Endothelial cell (in vitro differentiated cells): ENCODE measurements at regions not wholly inside any gene's neighbourhood (a gene's known extent, or its start where the extent isn't known, plus 50 kb on each side); places are given as distances from the start of the nearest gene placed in this dataset.

Experiments
- DNase-seq: peaks from one replicate; pipeline ENCODE4 v3.0.0; 2021; ENCODE audit warnings: low spot score
- H3K27ac Mint-ChIP-seq: one replicate; pipeline ENCODE4 v1.8.0; 2021; ENCODE audit warnings: mixed read lengths, inconsistent platforms; ENCODE audit not compliant: unreplicated experiment
- H3K27me3 Mint-ChIP-seq: one replicate; pipeline ENCODE4 v1.8.0; 2021; ENCODE audit warnings: mild to moderate bottlenecking, moderate library complexity, mixed read lengths, inconsistent platforms; ENCODE audit not compliant: unreplicated experiment
- H3K36me3 Mint-ChIP-seq: one replicate; pipeline ENCODE4 v1.8.0; 2021; ENCODE audit warnings: mild to moderate bottlenecking, low read depth, mixed read lengths, inconsistent platforms; ENCODE audit not compliant: unreplicated experiment
- H3K4me1 Mint-ChIP-seq: one replicate; pipeline ENCODE4 v1.8.0; 2021; ENCODE audit warnings: mild to moderate bottlenecking, mixed read lengths, inconsistent platforms; ENCODE audit not compliant: unreplicated experiment
- H3K4me3 Mint-ChIP-seq: one replicate; pipeline ENCODE4 v1.8.0; 2021; ENCODE audit warnings: mild to moderate bottlenecking, mixed read lengths, inconsistent platforms; ENCODE audit not compliant: unreplicated experiment
- H3K9me3 Mint-ChIP-seq: one replicate; pipeline ENCODE4 v1.8.0; 2021; ENCODE audit warnings: mixed read lengths, inconsistent platforms; ENCODE audit not compliant: unreplicated experiment
- TF ChIP-seq, protein P1 (sequence below): fragments of 200-600 bp; sonication (generic); IDR thresholded peaks from one replicate; pipeline ENCODE4 v1.5.0; 2021; ENCODE audit warnings: antibody characterized with exemption; ENCODE audit not compliant: unreplicated experiment

DNA sequence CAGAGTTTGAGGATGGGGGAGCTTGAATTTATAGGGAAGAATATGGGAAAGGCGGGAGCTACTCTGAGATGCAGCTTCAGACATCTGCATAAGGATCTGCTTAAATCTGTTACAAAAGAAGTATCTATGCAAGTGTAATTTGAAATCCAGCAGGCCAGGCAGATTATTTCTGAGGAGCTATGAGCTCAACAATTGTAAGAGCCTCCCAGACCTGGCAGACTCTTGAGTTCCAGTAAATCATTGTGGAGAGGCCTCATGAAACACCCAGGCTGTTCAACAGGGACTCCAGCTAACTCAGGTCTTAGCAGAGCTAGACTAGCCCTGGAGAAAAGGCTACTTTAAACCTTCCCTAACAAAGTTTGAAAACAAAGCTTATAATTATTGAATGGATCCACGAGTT, 647.5 kb upstream of the CHRM3 start:
- Mint-ChIP-seq H3K27me3 (no peaks in the 10 kb centered on the region), H3K36me3 (no peaks in the 10 kb centered on the region), H3K4me1 (no peaks in the 10 kb centered on the region), H3K4me3 (no peak overlapping the region), H3K27ac (no peak overlapping the region), H3K9me3 (no peaks in the 10 kb centered on the region)
- TF ChIP-seq, protein P1, sequence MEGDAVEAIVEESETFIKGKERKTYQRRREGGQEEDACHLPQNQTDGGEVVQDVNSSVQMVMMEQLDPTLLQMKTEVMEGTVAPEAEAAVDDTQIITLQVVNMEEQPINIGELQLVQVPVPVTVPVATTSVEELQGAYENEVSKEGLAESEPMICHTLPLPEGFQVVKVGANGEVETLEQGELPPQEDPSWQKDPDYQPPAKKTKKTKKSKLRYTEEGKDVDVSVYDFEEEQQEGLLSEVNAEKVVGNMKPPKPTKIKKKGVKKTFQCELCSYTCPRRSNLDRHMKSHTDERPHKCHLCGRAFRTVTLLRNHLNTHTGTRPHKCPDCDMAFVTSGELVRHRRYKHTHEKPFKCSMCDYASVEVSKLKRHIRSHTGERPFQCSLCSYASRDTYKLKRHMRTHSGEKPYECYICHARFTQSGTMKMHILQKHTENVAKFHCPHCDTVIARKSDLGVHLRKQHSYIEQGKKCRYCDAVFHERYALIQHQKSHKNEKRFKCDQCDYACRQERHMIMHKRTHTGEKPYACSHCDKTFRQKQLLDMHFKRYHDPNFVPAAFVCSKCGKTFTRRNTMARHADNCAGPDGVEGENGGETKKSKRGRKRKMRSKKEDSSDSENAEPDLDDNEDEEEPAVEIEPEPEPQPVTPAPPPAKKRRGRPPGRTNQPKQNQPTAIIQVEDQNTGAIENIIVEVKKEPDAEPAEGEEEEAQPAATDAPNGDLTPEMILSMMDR, result no peak
- no peak for DNase-seq

DNA sequence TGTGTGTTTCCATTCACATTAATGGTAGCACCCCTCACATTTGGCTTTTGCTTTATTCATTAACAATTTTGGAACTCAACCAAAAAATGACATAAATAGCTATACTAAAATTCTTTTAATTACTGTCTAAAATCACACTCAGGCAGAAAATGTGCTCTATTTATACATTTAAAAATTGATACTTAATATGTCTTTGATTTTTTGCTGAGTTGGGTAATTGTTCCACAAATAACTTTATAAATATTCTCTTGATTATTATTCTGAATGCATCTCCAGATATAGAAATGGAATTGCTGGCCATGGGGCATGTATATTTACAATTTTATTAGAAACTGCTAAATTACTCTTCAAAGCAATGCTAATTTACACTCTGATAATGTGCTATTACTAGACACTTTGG, 658.7 kb upstream of the CHRM3 start:
- no peaks in the 10 kb centered on the region for H3K9me3 Mint-ChIP-seq
- no peak overlapping the region for H3K27ac Mint-ChIP-seq
- no peak for DNase-seq
- H3K4me1 Mint-ChIP-seq, result peaks cover 7% of the 10 kb centered on the region
- no peaks in the 10 kb centered on the region for H3K27me3 Mint-ChIP-seq
- no peaks in the 10 kb centered on the region for H3K36me3 Mint-ChIP-seq
- H3K4me3 Mint-ChIP-seq, result no peak overlapping the region
- TF ChIP-seq, protein P1, result no peak

DNA sequence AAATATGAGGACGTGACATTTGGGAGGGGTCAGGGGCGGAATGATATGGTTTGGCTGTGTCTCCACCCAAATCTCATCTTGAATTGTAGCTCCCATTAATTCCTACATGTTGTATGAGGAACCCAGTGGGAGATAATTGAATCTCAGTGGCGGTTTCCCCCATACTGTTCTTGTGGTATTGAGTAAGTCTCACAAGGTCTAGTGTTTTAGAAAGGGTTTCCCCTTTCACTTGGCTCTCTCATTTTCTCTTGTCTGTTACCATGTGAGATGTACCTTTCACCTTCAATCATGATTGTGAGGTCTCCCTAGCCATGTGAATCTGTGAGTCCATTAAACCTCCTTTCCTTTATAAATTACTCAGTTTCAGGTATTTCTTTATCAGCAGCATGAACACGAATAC, 663.6 kb upstream of the CHRM3 start:
- H3K27ac Mint-ChIP-seq, result no peak overlapping the region
- no peaks in the 10 kb centered on the region for H3K9me3 Mint-ChIP-seq
- TF ChIP-seq, protein P1, result no peak
- H3K4me3 Mint-ChIP-seq, result no peak overlapping the region
- no peaks in the 10 kb centered on the region for H3K36me3 Mint-ChIP-seq
- H3K27me3 Mint-ChIP-seq, result no peaks in the 10 kb centered on the region
- H3K4me1 Mint-ChIP-seq, result no peaks in the 10 kb centered on the region
- DNase-seq, result no peak

DNA sequence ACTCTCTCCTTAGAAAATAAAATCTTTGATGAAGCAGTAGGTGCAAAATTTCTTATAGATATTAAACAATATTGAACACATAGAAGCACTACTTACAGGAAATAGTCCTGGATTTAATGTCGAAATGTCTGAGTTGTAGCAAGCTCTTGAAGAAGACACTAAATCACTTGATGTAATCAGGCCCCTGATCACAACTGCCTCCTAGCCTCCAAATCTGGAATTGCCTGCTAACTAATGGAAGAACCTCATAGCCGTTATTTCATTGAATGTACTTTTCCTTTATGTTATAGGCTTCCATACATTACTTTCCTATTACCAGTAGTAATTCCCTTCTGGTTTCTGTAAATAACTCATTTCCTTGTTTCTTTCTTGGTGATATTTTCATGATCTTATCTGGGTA, 675.7 kb upstream of the CHRM3 start:
- Mint-ChIP-seq H3K4me1 (no peaks in the 10 kb centered on the region), H3K9me3 (no peaks in the 10 kb centered on the region), H3K27ac (no peak overlapping the region), H3K27me3 (no peaks in the 10 kb centered on the region), H3K4me3 (no peak overlapping the region), H3K36me3 (no peaks in the 10 kb centered on the region)
- no peak for DNase-seq
- TF ChIP-seq, protein P1, result no peak

DNA sequence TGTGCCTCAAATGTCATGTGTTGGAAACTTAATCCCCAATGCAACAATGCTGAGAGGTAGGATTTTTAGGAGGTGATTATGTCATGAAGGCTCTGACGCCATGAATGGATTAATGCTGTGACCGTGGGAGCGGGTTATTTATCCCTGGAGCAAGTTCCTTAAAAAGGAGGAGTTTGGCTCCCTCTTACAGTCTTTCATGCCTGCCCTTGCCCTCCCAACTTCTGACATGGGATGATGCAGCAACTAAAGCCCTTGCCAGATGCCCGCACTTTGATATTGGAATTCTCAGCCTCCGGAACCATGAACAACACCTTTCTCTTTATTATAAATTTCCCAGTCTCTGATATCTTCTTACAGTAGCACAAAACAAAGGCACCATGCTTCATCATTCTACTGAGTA, 685.3 kb upstream of the CHRM3 start:
- H3K27me3 Mint-ChIP-seq, result no peaks in the 10 kb centered on the region
- no peak overlapping the region for H3K27ac Mint-ChIP-seq
- no peaks in the 10 kb centered on the region for H3K36me3 Mint-ChIP-seq
- peaks cover 4% of the 10 kb centered on the region for H3K4me1 Mint-ChIP-seq
- no peak overlapping the region for H3K4me3 Mint-ChIP-seq
- DNase-seq, result no peak
- H3K9me3 Mint-ChIP-seq, result no peaks in the 10 kb centered on the region
- TF ChIP-seq, protein P1, result no peak
